CD4-positive, alpha-beta T cell (primary cell): ENCODE measurements at regions not wholly inside any gene's neighbourhood (a gene's known extent, or its start where the extent isn't known, plus 50 kb on each side); places are given as distances from the start of the nearest gene placed in this dataset.

ENCODE experiments used
- ATAC-seq: fragments of 200-7000 bp; cut with Tn5 transposase; one replicate; pipeline ENCODE4 v1.10.0; 2022; ENCODE audit warnings: mild to moderate bottlenecking; ENCODE audit not compliant: poor library complexity
- CTCF ChIA-PET: fragments of 350-600 bp; sonication (Branson Sonifier 250); formaldehyde crosslinking; loops from one replicate; lab custom pipeline; 2021; ENCODE audit warnings: antibody characterized with exemption, inconsistent platforms; lab: Charles Lee
- POLR2A ChIA-PET: fragments of 350-600 bp; sonication (Branson Sonifier 250); formaldehyde crosslinking; loops from one replicate; lab custom pipeline; 2021; ENCODE audit warnings: antibody characterized with exemption, inconsistent platforms; lab: Charles Lee
- DNase-seq, 14 experiments: peaks; one replicate each; pipeline ENCODE4 v3.0.0-alpha.2; 2013 to 2020; ENCODE audit warnings: mixed read lengths in 2 of 14
- H3K27ac ChIP-seq, 2 donors: one replicate each; pipeline versions ENCODE4 v1.5.1 to v1.7.0; 2013; ENCODE audit warnings: low read length in 2 of 2, low read depth in 1 of 2, mild to moderate bottlenecking in 1 of 2
- H3K27me3 ChIP-seq, 2 experiments: 1 replicate in 1 of 2; 2 replicates in 1 of 2; pipeline versions ENCODE4 v1.6.1 to v1.7.0; 2013; ENCODE audit warnings: low read length in 2 of 2, control low read depth in 1 of 2, mild to moderate bottlenecking in 1 of 2, moderate library complexity in 1 of 2; ENCODE audit not compliant: insufficient read depth in 2 of 2, control insufficient read depth in 1 of 2
- H3K36me3 ChIP-seq: one replicate; pipeline ENCODE4 v1.6.1; 2013; ENCODE audit warnings: low read length, control low read depth; ENCODE audit not compliant: insufficient read depth
- H3K4me1 ChIP-seq: one replicate; pipeline ENCODE4 v1.6.1; 2013; ENCODE audit warnings: low read length, control low read depth; ENCODE audit not compliant: insufficient read depth
- H3K4me3 ChIP-seq: one replicate; pipeline ENCODE4 v1.5.1; 2013; ENCODE audit warnings: mild to moderate bottlenecking, low read length, moderate library complexity
- H3K9me3 ChIP-seq, 2 experiments: 1 replicate in 1 of 2; 2 replicates in 1 of 2; pipeline versions ENCODE4 v1.6.1 to v1.7.0; 2013; ENCODE audit warnings: low read length in 2 of 2, mild to moderate bottlenecking in 2 of 2, control low read depth in 1 of 2, moderate library complexity in 1 of 2; ENCODE audit not compliant: control insufficient read depth in 1 of 2, insufficient read depth in 1 of 2
- H3K27ac Mint-ChIP-seq: one replicate; pipeline ENCODE4 v1.8.0; 2020; ENCODE audit warnings: mixed read lengths
- H3K27me3 Mint-ChIP-seq: one replicate; pipeline ENCODE4 v1.8.0; 2021; ENCODE audit warnings: mixed read lengths
- H3K36me3 Mint-ChIP-seq: one replicate; pipeline ENCODE4 v1.8.0; 2021; ENCODE audit warnings: low read depth, mixed read lengths
- H3K4me1 Mint-ChIP-seq: one replicate; pipeline ENCODE4 v1.8.0; 2021; ENCODE audit warnings: low read depth, mixed read lengths
- H3K4me3 Mint-ChIP-seq: one replicate; pipeline ENCODE4 v1.8.0; 2020; ENCODE audit warnings: mild to moderate bottlenecking, mixed read lengths
- H3K9me3 Mint-ChIP-seq: one replicate; pipeline ENCODE4 v1.8.0; 2020; ENCODE audit warnings: mixed read lengths
- CTCF ChIP-seq: fragments of 200-600 bp; IDR thresholded peaks from one replicate; pipeline ENCODE4 v1.8.0; 2022; ENCODE audit warnings: antibody characterized with exemption, mild to moderate bottlenecking
- intact Hi-C, 2 experiments: fragments of 100-400 bp; cut with DNase I in 1 of 2; cut with micrococcal nuclease in 1 of 2; formaldehyde crosslinking; loops; one replicate each; pipeline versions ENCODE4 v1.15.1 to v1.9.0; 2023 to 2025; cut with DNase I, micrococcal nuclease

- Histone ChIP-seq H3K36me3 (no peaks in the 10 kb centered on the region), H3K27ac (no peak overlapping the region), H3K4me3 (no peak overlapping the region), H3K4me1 (no peaks in the 10 kb centered on the region), H3K9me3 (peaks cover 0 to 10% of the 10 kb centered on the region in 2 experiments), H3K27me3 (no peaks in the 10 kb centered on the region)
- ATAC-seq (no peak), DNase-seq (no peak)
- intact Hi-C loops = no loop called here
- POLR2A ChIA-PET = no interaction called here
- CTCF ChIA-PET = no interaction called here
- no peak overlapping the region for H3K4me3 Mint-ChIP-seq
- no peaks in the 10 kb centered on the region for H3K36me3 Mint-ChIP-seq
- no peaks in the 10 kb centered on the region for H3K27me3 Mint-ChIP-seq
- H3K9me3 Mint-ChIP-seq = no peaks in the 10 kb centered on the region
- no peaks in the 10 kb centered on the region for H3K4me1 Mint-ChIP-seq
- TF ChIP-seq CTCF = no peak
- H3K27ac Mint-ChIP-seq = no peak overlapping the region
Measured at GRCh38 chr6:102387326-102388033, 994.0 kb downstream of the GRIK2 start.

GRCh38 chr6:102381203-102381602 lies 987.7 kb downstream of the GRIK2 start:
- H3K9me3 Mint-ChIP-seq = no peaks in the 10 kb centered on the region
- Histone ChIP-seq H3K4me3 (no peak overlapping the region), H3K36me3 (no peaks in the 10 kb centered on the region), H3K27ac (no peak overlapping the region), H3K27me3 (no peaks in the 10 kb centered on the region), H3K4me1 (no peaks in the 10 kb centered on the region), H3K9me3 (no peaks in the 10 kb centered on the region)
- no peaks in the 10 kb centered on the region for H3K36me3 Mint-ChIP-seq
- H3K27me3 Mint-ChIP-seq = no peaks in the 10 kb centered on the region
- H3K4me3 Mint-ChIP-seq = no peak overlapping the region
- no peaks in the 10 kb centered on the region for H3K4me1 Mint-ChIP-seq
- ChIA-PET POLR2A (no interaction called here), CTCF (no interaction called here)
- TF ChIP-seq CTCF = no peak
- no peak for DNase-seq
- intact Hi-C loops = no loop called here
- no peak overlapping the region for H3K27ac Mint-ChIP-seq
- ATAC-seq = no peak

- H3K27me3 Mint-ChIP-seq = no peaks in the 10 kb centered on the region
- H3K27me3 ChIP-seq = no peaks in the 10 kb centered on the region
- intact Hi-C loops = no loop called here
- no peak overlapping the region for H3K4me3 Mint-ChIP-seq
- no peak for ATAC-seq
- POLR2A ChIA-PET = no interaction called here
- DNase-seq = no peak
- no peak overlapping the region for H3K27ac ChIP-seq
- H3K36me3 ChIP-seq = no peaks in the 10 kb centered on the region
- no peaks in the 10 kb centered on the region for H3K4me1 ChIP-seq
- no peak for TF ChIP-seq CTCF
- CTCF ChIA-PET = no interaction called here
- H3K27ac Mint-ChIP-seq = no peak overlapping the region
- H3K9me3 Mint-ChIP-seq = peaks cover 7% of the 10 kb centered on the region
- no peaks in the 10 kb centered on the region for H3K36me3 Mint-ChIP-seq
- H3K4me3 ChIP-seq = no peak overlapping the region
- peaks cover 0 to 3% of the 10 kb centered on the region in 2 experiments for H3K9me3 ChIP-seq
- H3K4me1 Mint-ChIP-seq = no peaks in the 10 kb centered on the region
Measured at GRCh38 chr6:102356170-102356569, 962.7 kb downstream of the GRIK2 start.
